ENCODE measurements at regions not wholly inside any gene's neighbourhood (a gene's known extent, or its start where the extent isn't known, plus 50 kb on each side); places are given as distances from the start of the nearest gene placed in this dataset.

GRCh38 chr6:56868687-56869086, 86.2 kb upstream of the BEND6 start:
- TF ChIP-seq, protein P1, sequence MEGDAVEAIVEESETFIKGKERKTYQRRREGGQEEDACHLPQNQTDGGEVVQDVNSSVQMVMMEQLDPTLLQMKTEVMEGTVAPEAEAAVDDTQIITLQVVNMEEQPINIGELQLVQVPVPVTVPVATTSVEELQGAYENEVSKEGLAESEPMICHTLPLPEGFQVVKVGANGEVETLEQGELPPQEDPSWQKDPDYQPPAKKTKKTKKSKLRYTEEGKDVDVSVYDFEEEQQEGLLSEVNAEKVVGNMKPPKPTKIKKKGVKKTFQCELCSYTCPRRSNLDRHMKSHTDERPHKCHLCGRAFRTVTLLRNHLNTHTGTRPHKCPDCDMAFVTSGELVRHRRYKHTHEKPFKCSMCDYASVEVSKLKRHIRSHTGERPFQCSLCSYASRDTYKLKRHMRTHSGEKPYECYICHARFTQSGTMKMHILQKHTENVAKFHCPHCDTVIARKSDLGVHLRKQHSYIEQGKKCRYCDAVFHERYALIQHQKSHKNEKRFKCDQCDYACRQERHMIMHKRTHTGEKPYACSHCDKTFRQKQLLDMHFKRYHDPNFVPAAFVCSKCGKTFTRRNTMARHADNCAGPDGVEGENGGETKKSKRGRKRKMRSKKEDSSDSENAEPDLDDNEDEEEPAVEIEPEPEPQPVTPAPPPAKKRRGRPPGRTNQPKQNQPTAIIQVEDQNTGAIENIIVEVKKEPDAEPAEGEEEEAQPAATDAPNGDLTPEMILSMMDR (IDR thresholded peaks at IDR 0.05; ENCODE audit: low read depth, low read length): no peak
- Histone ChIP-seq H3K27me3 (no peaks in the 10 kb centered on the region), H3K36me3 (no peaks in the 10 kb centered on the region), H3K9me3 (no peaks in the 10 kb centered on the region), H3K4me1 (no peaks in the 10 kb centered on the region), H3K4me3 (ENCODE audit: low read depth, low read length) (no peak overlapping the region)
- DNase-seq: no peak

DNA sequence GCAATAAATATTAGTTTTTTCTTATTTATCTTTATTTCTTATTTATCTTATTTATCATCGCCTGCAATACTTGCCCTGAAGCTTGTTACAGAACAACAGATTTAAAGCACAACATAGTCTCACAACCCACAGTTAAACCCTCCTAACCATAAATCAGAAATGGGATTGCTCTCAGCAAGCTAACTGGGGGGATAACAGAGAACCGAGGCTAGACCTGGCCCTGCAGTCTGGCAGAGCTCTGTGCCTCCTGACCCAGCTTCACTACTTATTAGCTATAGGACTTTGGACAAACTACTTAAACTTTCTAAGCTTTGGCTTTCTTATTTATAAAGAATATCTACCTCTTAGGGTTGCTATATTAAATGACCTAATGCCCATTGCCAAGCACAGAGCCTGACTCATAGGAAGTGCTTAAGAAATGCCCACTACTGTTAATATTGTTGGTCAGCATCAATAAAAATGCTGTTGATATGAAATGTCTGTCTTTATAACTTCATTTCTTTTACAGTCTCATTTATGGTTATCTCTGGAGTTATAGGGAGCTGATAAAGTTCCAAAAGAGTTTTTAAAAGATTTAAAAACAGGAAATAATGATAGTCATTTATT, 87.9 kb upstream of the BEND6 start:
- H3K36me3 ChIP-seq: no peaks in the 10 kb centered on the region
- no peaks in the 10 kb centered on the region for H3K4me1 ChIP-seq
- no peak overlapping the region for H3K4me3 ChIP-seq (ENCODE audit: low read depth, low read length)
- DNase-seq: no peak
- TF ChIP-seq, protein P1 (IDR thresholded peaks at IDR 0.05; ENCODE audit: low read depth, low read length): no peak
- H3K27me3 ChIP-seq: no peaks in the 10 kb centered on the region
- no peaks in the 10 kb centered on the region for H3K9me3 ChIP-seq

GRCh38 chr6:56865081-56865875, 89.6 kb upstream of the BEND6 start:
- Histone ChIP-seq H3K36me3 (no peaks in the 10 kb centered on the region), H3K27me3 (no peaks in the 10 kb centered on the region), H3K9me3 (no peaks in the 10 kb centered on the region), H3K4me3 (ENCODE audit: low read depth, low read length) (no peak overlapping the region), H3K4me1 (no peaks in the 10 kb centered on the region)
- no peak for DNase-seq
- TF ChIP-seq, protein P1 (IDR thresholded peaks at IDR 0.05; ENCODE audit: low read depth, low read length): no peak

GRCh38 chr6:56864171-56864616, 90.7 kb upstream of the BEND6 start:
- H3K4me1 ChIP-seq: no peaks in the 10 kb centered on the region
- H3K4me3 ChIP-seq (ENCODE audit: low read depth, low read length): no peak overlapping the region
- no peak for DNase-seq
- H3K36me3 ChIP-seq: no peaks in the 10 kb centered on the region
- no peaks in the 10 kb centered on the region for H3K9me3 ChIP-seq
- H3K27me3 ChIP-seq: no peaks in the 10 kb centered on the region
- TF ChIP-seq, protein P1 (IDR thresholded peaks at IDR 0.05; ENCODE audit: low read depth, low read length): no peak

- Histone ChIP-seq H3K27me3 (no peaks in the 10 kb centered on the region), H3K4me1 (no peaks in the 10 kb centered on the region), H3K36me3 (no peaks in the 10 kb centered on the region), H3K9me3 (no peaks in the 10 kb centered on the region), H3K4me3 (ENCODE audit: low read depth, low read length) (no peak overlapping the region)
- TF ChIP-seq, protein P1 (IDR thresholded peaks at IDR 0.05; ENCODE audit: low read depth, low read length): no peak
- DNase-seq: no peak
These were observed 91.5 kb upstream of the BEND6 start for GRCh38 chr6:56863366-56863765.
